ENCODE measurements at regions not wholly inside any gene's neighbourhood (a gene's known extent, or its start where the extent isn't known, plus 50 kb on each side); places are given as distances from the start of the nearest gene placed in this dataset.

- H3K4me1 ChIP-seq: no peaks in the 10 kb centered on the region
- ATAC-seq (no peak), DNase-seq (no peak), FAIRE-seq (no peak)
- intact Hi-C loops (cut with DNase I): no loop called here
- H3K27me3 ChIP-seq: no peaks in the 10 kb centered on the region
- no peaks in the 10 kb centered on the region for H3K36me3 ChIP-seq
- H3K4me3 ChIP-seq: no peak overlapping the region
- TF ChIP-seq CTCF (IDR thresholded peaks at IDR 0.05): no peak
- H3K9me3 ChIP-seq: no peaks in the 10 kb centered on the region
- H3K27ac ChIP-seq: no peak overlapping the region
Measured at GRCh38 chr2:41662461-41662860, 385.4 kb upstream of the PKDCC start.

DNA sequence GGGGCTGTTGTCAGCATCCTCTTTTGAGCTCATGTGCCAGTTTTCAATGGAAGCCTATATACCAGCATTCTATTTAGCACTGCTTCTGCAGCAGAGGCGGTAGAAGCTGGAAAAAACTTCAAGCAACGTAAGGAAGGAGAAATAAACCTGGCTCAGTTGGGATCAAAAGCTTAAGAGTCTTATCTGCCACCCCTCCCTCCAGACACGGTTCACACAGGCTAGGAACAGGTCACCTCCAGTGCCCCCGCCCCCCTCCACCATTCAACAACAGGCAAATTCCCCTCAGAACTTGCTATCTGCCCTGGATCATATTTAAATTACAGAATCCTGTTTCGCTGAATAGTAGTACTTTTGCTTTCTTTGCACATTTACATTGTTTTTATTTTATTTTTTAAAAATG, 384.8 kb upstream of the PKDCC start:
- Histone ChIP-seq H3K36me3 (no peaks in the 10 kb centered on the region), H3K9me3 (no peaks in the 10 kb centered on the region), H3K27me3 (no peaks in the 10 kb centered on the region), H3K4me1 (no peaks in the 10 kb centered on the region), H3K4me3 (no peak overlapping the region), H3K27ac (no peak overlapping the region)
- no peak for TF ChIP-seq CTCF (IDR thresholded peaks at IDR 0.05)
- intact Hi-C loops (cut with DNase I): no loop called here
- FAIRE-seq (no peak), DNase-seq (no peak), ATAC-seq (no peak)
- 42 to 51% methylated on average over 5 of the region's 5 CpGs for WGBS, 2 donors

DNA sequence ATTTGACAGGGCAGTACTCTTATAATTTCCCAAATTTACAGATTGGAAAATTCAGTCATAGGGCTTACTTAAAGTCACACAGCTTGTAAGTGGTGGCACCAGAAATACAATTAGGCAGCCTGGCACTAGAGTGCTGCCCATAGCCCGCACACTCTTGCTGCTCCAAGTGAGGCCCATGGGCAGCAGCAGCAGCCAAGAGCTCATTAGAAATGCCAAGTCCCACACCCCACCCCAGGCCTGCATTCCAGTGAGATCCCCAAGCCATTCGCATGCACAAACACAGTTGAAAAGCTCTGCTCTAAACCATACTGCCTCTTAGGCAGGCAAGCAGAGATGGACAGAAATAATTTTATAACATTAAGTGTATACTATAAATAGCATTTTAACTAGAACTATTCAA, 379.3 kb upstream of the PKDCC start:
- ATAC-seq: no peak
- Histone ChIP-seq H3K4me3 (no peak overlapping the region), H3K27me3 (no peaks in the 10 kb centered on the region), H3K36me3 (no peaks in the 10 kb centered on the region), H3K4me1 (no peaks in the 10 kb centered on the region), H3K27ac (no peak overlapping the region), H3K9me3 (no peaks in the 10 kb centered on the region)
- no peak for DNase-seq
- intact Hi-C loops (cut with DNase I): no loop called here
- no peak for TF ChIP-seq CTCF (IDR thresholded peaks at IDR 0.05)
- 61 to 79% methylated on average over 2 of the region's 2 CpGs for WGBS, 2 donors
- FAIRE-seq: no peak

DNA sequence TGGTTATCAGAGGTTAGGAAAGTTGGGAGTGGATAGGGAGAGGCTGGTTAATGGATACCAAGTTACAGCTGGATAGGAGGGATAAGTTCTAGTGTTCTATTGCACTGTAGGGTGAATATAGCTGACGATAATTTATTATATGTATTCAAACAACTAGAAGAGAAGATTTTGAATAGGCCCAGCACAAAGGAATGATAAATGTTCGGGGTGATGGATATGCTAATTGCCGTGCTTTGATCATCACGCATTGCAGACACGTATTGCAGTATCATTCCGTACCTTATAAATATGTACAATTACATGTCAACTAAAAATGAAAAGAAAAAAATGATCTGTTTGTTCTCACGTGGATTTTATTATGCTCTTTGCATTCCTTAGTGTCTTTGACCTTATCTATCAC, 369.2 kb upstream of the PKDCC start:
- Histone ChIP-seq H3K27me3 (no peaks in the 10 kb centered on the region), H3K27ac (no peak overlapping the region), H3K36me3 (no peaks in the 10 kb centered on the region), H3K4me3 (no peak overlapping the region), H3K9me3 (no peaks in the 10 kb centered on the region), H3K4me1 (no peaks in the 10 kb centered on the region)
- intact Hi-C loops (cut with DNase I): no loop called here
- no peak for TF ChIP-seq CTCF (IDR thresholded peaks at IDR 0.05)
- FAIRE-seq (no peak), ATAC-seq (no peak), DNase-seq (no peak)
- 63 to 70% methylated on average over 7 of the region's 7 CpGs for WGBS, 2 donors

GRCh38 chr2:41686156-41686555, 361.7 kb upstream of the PKDCC start:
- 81 to 87% methylated on average over 2 of the region's 2 CpGs for WGBS, 2 donors
- DNase-seq: no peak
- Histone ChIP-seq H3K9me3 (no peaks in the 10 kb centered on the region), H3K27ac (no peak overlapping the region), H3K27me3 (no peaks in the 10 kb centered on the region), H3K4me1 (no peaks in the 10 kb centered on the region), H3K4me3 (no peak overlapping the region), H3K36me3 (no peaks in the 10 kb centered on the region)
- intact Hi-C loops (cut with DNase I): no loop called here
- TF ChIP-seq CTCF (IDR thresholded peaks at IDR 0.05): no peak
- no peak for ATAC-seq
- FAIRE-seq: no peak

Measured in pancreas (tissue), 10 donors.